ENCODE measurements at regions not wholly inside any gene's neighbourhood (a gene's known extent, or its start where the extent isn't known, plus 50 kb on each side); places are given as distances from the start of the nearest gene placed in this dataset.

DNA sequence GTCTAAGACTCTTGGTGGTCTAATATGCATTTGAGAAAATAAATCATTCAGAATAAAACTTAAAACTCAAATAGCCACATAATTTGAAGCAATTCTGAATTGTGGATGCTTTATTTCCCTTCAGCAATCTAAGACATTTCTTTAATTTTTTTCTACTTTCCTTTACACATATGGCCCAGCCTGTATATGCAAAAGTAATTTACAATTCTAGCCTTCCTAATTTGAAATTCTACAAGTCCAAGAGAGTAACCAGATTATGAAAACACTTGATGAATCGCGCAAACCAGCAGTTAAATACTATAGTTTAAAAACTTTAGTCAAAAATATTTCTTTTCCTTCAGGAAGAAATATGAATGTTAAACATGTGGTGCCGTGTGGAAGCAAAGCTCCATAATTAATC is 1014.2 kb downstream of the TUSC7 start:
- no peak overlapping the region for H3K4me3 ChIP-seq
- H3K27me3 ChIP-seq, result no peaks in the 10 kb centered on the region
- H3K4me1 ChIP-seq, result no peaks in the 10 kb centered on the region
- no peak for DNase-seq
- H3K36me3 ChIP-seq, result no peaks in the 10 kb centered on the region
- H3K27ac ChIP-seq, result no peak overlapping the region
- in situ Hi-C loops (cut with MboI; ENCODE audit: low sequenced_read_pairs in 4 of 4), result loop anchor here in 1 of 4 donors (25.0 kb wide), 1 partner anchor 687 kb away; no protein-coding TSS in a partner anchor
- TF ChIP-seq, protein P1, sequence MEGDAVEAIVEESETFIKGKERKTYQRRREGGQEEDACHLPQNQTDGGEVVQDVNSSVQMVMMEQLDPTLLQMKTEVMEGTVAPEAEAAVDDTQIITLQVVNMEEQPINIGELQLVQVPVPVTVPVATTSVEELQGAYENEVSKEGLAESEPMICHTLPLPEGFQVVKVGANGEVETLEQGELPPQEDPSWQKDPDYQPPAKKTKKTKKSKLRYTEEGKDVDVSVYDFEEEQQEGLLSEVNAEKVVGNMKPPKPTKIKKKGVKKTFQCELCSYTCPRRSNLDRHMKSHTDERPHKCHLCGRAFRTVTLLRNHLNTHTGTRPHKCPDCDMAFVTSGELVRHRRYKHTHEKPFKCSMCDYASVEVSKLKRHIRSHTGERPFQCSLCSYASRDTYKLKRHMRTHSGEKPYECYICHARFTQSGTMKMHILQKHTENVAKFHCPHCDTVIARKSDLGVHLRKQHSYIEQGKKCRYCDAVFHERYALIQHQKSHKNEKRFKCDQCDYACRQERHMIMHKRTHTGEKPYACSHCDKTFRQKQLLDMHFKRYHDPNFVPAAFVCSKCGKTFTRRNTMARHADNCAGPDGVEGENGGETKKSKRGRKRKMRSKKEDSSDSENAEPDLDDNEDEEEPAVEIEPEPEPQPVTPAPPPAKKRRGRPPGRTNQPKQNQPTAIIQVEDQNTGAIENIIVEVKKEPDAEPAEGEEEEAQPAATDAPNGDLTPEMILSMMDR (IDR thresholded peaks at IDR 0.05 in 4 of 5, conservative IDR thresholded peaks at IDR 0.05 in 1 of 5), result no peak
- no peak for TF ChIP-seq POLR2A (IDR thresholded peaks at IDR 0.05)
- ATAC-seq, result no peak
- H3K9me3 ChIP-seq, result no peaks in the 10 kb centered on the region
- intact Hi-C loops (cut with DNase I; ENCODE audit: low total_unique reads), result no loop called here

DNA sequence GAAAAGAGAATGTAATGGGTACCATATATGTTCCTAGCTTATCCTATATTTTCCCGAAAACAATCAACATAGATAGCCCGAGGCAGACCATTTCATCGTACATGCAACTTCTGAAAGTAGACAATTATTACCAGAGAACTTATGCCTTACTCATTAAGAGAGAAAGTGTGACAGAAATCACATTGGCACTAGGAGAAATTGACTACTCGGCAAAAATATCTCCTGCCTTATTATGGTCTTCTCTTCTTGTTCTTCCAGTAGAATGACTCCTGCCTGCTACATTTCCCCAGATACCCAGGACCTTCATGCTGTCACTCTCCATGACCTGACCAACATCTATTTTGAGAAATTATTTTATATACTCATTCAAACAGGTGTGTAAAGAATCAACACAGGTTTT is 1015.7 kb downstream of the TUSC7 start:
- intact Hi-C loops (cut with DNase I; ENCODE audit: low total_unique reads), result no loop called here
- H3K27ac ChIP-seq, result no peak overlapping the region
- TF ChIP-seq, protein P1 (IDR thresholded peaks at IDR 0.05 in 4 of 5, conservative IDR thresholded peaks at IDR 0.05 in 1 of 5), result no peak
- H3K9me3 ChIP-seq, result no peaks in the 10 kb centered on the region
- H3K27me3 ChIP-seq, result no peaks in the 10 kb centered on the region
- no peak overlapping the region for H3K4me3 ChIP-seq
- ATAC-seq (no peak), DNase-seq (no peak)
- in situ Hi-C loops (cut with MboI; ENCODE audit: low sequenced_read_pairs in 4 of 4), result no loop called here
- H3K36me3 ChIP-seq, result no peaks in the 10 kb centered on the region
- no peaks in the 10 kb centered on the region for H3K4me1 ChIP-seq

DNA sequence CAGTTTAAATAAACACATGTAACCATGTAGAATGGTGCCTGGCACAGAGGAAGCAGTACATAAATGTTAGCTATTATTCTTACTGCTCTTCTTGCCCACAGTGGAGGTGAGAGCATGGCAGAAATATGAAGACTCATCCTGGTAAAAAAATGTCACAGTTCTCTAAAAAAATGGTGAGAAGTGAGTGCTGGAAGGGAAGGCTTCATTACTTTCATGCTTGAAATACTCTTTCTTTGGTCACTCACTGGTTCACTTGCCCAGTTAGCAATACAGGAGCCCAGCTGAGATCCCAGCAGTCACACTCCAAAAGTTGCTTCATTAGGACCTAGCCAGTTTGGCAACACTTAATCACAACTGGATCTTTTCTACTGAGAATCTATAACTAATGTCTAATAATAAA is 1017.2 kb downstream of the TUSC7 start:
- DNase-seq, result no peak
- Histone ChIP-seq H3K27ac (no peak overlapping the region), H3K36me3 (no peaks in the 10 kb centered on the region), H3K4me3 (no peak overlapping the region), H3K27me3 (no peaks in the 10 kb centered on the region), H3K4me1 (no peaks in the 10 kb centered on the region), H3K9me3 (no peaks in the 10 kb centered on the region)
- no peak for ATAC-seq
- in situ Hi-C loops (cut with MboI; ENCODE audit: low sequenced_read_pairs in 4 of 4) (no loop called here), intact Hi-C loops (cut with DNase I; ENCODE audit: low total_unique reads) (no loop called here)
- TF ChIP-seq, protein P1 (IDR thresholded peaks at IDR 0.05 in 4 of 5, conservative IDR thresholded peaks at IDR 0.05 in 1 of 5), result no peak
- TF ChIP-seq POLR2A (IDR thresholded peaks at IDR 0.05), result no peak

DNA sequence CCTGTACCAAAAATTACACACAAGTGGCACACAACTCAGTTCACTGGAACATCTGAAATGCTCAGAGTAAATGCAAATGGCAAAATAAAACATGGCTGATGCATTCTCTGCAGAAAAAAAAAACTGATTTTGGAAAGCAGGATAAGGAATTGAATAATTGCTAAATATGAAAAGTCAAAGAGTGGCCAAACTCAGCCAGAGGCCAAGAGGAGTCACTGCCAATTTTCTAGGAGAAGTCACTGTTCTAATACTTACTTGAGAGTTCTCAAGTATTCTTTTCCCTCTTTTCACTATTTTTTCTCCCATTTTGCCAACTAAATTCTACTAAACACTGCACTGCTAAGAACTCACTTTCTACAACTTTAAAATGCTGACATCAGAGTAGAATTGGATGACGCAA is 1018.6 kb downstream of the TUSC7 start:
- in situ Hi-C loops (cut with MboI; ENCODE audit: low sequenced_read_pairs in 4 of 4), result no loop called here
- H3K9me3 ChIP-seq, result no peaks in the 10 kb centered on the region
- no peaks in the 10 kb centered on the region for H3K4me1 ChIP-seq
- DNase-seq, result no peak
- H3K27me3 ChIP-seq, result no peaks in the 10 kb centered on the region
- H3K4me3 ChIP-seq, result no peak overlapping the region
- H3K36me3 ChIP-seq, result no peaks in the 10 kb centered on the region
- TF ChIP-seq POLR2A (IDR thresholded peaks at IDR 0.05), result no peak
- TF ChIP-seq, protein P1 (IDR thresholded peaks at IDR 0.05 in 4 of 5, conservative IDR thresholded peaks at IDR 0.05 in 1 of 5), result no peak
- ATAC-seq, result no peak
- intact Hi-C loops (cut with DNase I; ENCODE audit: low total_unique reads), result no loop called here
- no peak overlapping the region for H3K27ac ChIP-seq

DNA sequence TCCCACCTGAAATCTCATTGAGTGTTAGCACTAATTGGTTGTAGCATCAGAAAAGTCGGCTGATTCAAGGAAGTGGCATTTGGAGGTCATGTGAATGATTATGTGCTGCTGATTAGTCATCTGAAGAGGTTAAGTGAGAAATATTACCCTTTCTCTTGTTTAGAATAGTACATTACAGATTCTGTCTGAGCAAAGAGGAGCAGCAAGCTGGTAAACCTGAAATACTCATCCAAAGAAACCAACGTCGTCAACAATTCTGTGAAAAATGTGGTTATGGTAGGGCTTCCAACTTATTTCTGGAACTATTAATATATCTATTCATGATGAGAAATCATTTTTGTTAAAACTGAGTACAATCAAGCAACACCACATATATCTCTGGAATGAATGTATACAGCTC is 1024.9 kb downstream of the TUSC7 start:
- H3K4me3 ChIP-seq, result no peak overlapping the region
- no peak for DNase-seq
- no peak for TF ChIP-seq POLR2A (IDR thresholded peaks at IDR 0.05)
- TF ChIP-seq, protein P1 (IDR thresholded peaks at IDR 0.05 in 4 of 5, conservative IDR thresholded peaks at IDR 0.05 in 1 of 5), result no peak
- H3K27ac ChIP-seq, result no peak overlapping the region
- in situ Hi-C loops (cut with MboI; ENCODE audit: low sequenced_read_pairs in 4 of 4), result no loop called here
- no peak for ATAC-seq
- H3K36me3 ChIP-seq, result no peaks in the 10 kb centered on the region
- H3K27me3 ChIP-seq, result no peaks in the 10 kb centered on the region
- intact Hi-C loops (cut with DNase I; ENCODE audit: low total_unique reads), result no loop called here
- no peaks in the 10 kb centered on the region for H3K4me1 ChIP-seq
- H3K9me3 ChIP-seq, result no peaks in the 10 kb centered on the region

All from gastrocnemius medialis (tissue), 4 donors.